MM.1S (cell line): ENCODE measurements at regions not wholly inside any gene's neighbourhood (a gene's known extent, or its start where the extent isn't known, plus 50 kb on each side); places are given as distances from the start of the nearest gene placed in this dataset.

ENCODE experiments used
- CTCF ChIP-seq: fragments of 300-600 bp; sonication (generic); IDR thresholded peaks from 2 replicates; pipeline ENCODE4 v1.5.1; 2016; ENCODE audit warnings: antibody characterized with exemption, low read length, mixed read lengths
- EZH2 ChIP-seq: fragments of 300-600 bp; sonication (generic); optimal IDR thresholded peaks from 2 replicates; pipeline ENCODE3; 2017; ENCODE audit warnings: low read depth, mild to moderate bottlenecking, antibody characterized with exemption, low read length, mixed read lengths

- TF ChIP-seq CTCF (no peak), EZH2 (no peak)
Observed at GRCh38 chr3:197371591-197372046, 73.2 kb upstream of the DLG1 start.
